Endodermal cell (in vitro differentiated cells): ENCODE measurements at regions not wholly inside any gene's neighbourhood (a gene's known extent, or its start where the extent isn't known, plus 50 kb on each side); places are given as distances from the start of the nearest gene placed in this dataset.

ENCODE experiments used
- DNase-seq: peaks from one replicate; pipeline ENCODE4 v3.0.0-alpha.2; 2017
- H3K27ac ChIP-seq: 2 replicates; pipeline ENCODE4 v1.5.1; 2013; ENCODE audit warnings: mild to moderate bottlenecking, low read depth, low read length, moderate library complexity
- H3K27me3 ChIP-seq: 2 replicates; pipeline ENCODE4 v1.6.1; 2013; ENCODE audit warnings: mild to moderate bottlenecking, low read length, moderate library complexity; ENCODE audit not compliant: insufficient read depth, control insufficient read depth, poor library complexity, severe bottlenecking
- H3K36me3 ChIP-seq: 2 replicates; pipeline ENCODE4 v1.7.0; 2013; ENCODE audit warnings: mild to moderate bottlenecking, low read length, moderate library complexity; ENCODE audit not compliant: control insufficient read depth, insufficient read depth
- H3K4me1 ChIP-seq: one replicate; pipeline ENCODE4 v1.7.0; 2013; ENCODE audit warnings: low read length; ENCODE audit not compliant: control insufficient read depth, insufficient read depth
- H3K4me3 ChIP-seq: 2 replicates; pipeline ENCODE4 v1.5.1; 2013; ENCODE audit warnings: mild to moderate bottlenecking, low read length, moderate library complexity
- H3K9ac ChIP-seq: 2 replicates; pipeline ENCODE4 v1.6.1; 2013; ENCODE audit warnings: mild to moderate bottlenecking, low read length, moderate library complexity; ENCODE audit not compliant: poor library complexity, severe bottlenecking; ENCODE audit errors: extremely low read depth
- H3K9me3 ChIP-seq: 2 replicates; pipeline ENCODE4 v1.6.1; 2013; ENCODE audit warnings: mild to moderate bottlenecking, low read length, moderate library complexity; ENCODE audit not compliant: control insufficient read depth
- H3K27ac Mint-ChIP-seq: 2 replicates; pipeline ENCODE4 v1.8.0; 2020; ENCODE audit warnings: mixed read lengths
- H3K27me3 Mint-ChIP-seq: 2 replicates; pipeline ENCODE4 v1.8.0; 2021; ENCODE audit warnings: mild to moderate bottlenecking, mixed read lengths; ENCODE audit not compliant: insufficient read depth
- H3K36me3 Mint-ChIP-seq: 2 replicates; pipeline ENCODE4 v1.8.0; 2020; ENCODE audit warnings: low read depth, mixed read lengths
- H3K4me1 Mint-ChIP-seq: 2 replicates; pipeline ENCODE4 v1.8.0; 2020; ENCODE audit warnings: mixed read lengths
- H3K4me3 Mint-ChIP-seq: 2 replicates; pipeline ENCODE4 v1.8.0; 2020; ENCODE audit warnings: mild to moderate bottlenecking, moderate library complexity, mixed read lengths
- H3K9me3 Mint-ChIP-seq: 2 replicates; pipeline ENCODE4 v1.8.0; 2020; ENCODE audit warnings: mild to moderate bottlenecking, mixed read lengths
- CTCF ChIP-seq: fragments of 200-600 bp; sonication (generic); conservative IDR thresholded peaks from 2 replicates; pipeline ENCODE4 v1.5.0; 2021; ENCODE audit warnings: antibody characterized with exemption, mild to moderate bottlenecking
- WGBS, 2 experiments: methylation state at CpG; one replicate each; pipeline versions ENCODE4 v1.1.5 to v1.1.7; 2013; ENCODE audit warnings: missing lambda C conversion rate in 2 of 2, mixed read lengths in 1 of 2; ENCODE audit not compliant: insufficient coverage in 1 of 2, insufficient read length in 1 of 2; 5-methylcytosine and 5-hydroxymethylcytosine counted together

GRCh38 chr7:25788371-25788770 lies 363.6 kb upstream of the NFE2L3 start:
- H3K27me3 ChIP-seq, result no peaks in the 10 kb centered on the region
- TF ChIP-seq CTCF, result no peak
- Mint-ChIP-seq H3K27me3 (peaks cover 1% of the 10 kb centered on the region), H3K36me3 (no peaks in the 10 kb centered on the region), H3K9me3 (no peaks in the 10 kb centered on the region), H3K4me3 (no peak overlapping the region), H3K4me1 (no peaks in the 10 kb centered on the region), H3K27ac (no peak overlapping the region)
- H3K4me3 ChIP-seq, result no peak overlapping the region
- H3K9me3 ChIP-seq, result no peaks in the 10 kb centered on the region
- H3K9ac ChIP-seq, result no peak overlapping the region
- H3K27ac ChIP-seq, result no peak overlapping the region
- no peaks in the 10 kb centered on the region for H3K4me1 ChIP-seq
- DNase-seq, result no peak
- H3K36me3 ChIP-seq, result no peaks in the 10 kb centered on the region

- no peak overlapping the region for H3K4me3 ChIP-seq
- Mint-ChIP-seq H3K4me3 (no peak overlapping the region), H3K27me3 (peaks cover 1% of the 10 kb centered on the region), H3K4me1 (no peaks in the 10 kb centered on the region), H3K9me3 (no peaks in the 10 kb centered on the region), H3K36me3 (no peaks in the 10 kb centered on the region), H3K27ac (no peak overlapping the region)
- H3K9ac ChIP-seq, result no peak overlapping the region
- H3K36me3 ChIP-seq, result no peaks in the 10 kb centered on the region
- TF ChIP-seq CTCF, result no peak
- H3K9me3 ChIP-seq, result no peaks in the 10 kb centered on the region
- WGBS, 2 experiments, result 90 to 100% methylated on average over 2 to 3 of the region's 3 CpGs
- no peak for DNase-seq
- no peaks in the 10 kb centered on the region for H3K27me3 ChIP-seq
- H3K4me1 ChIP-seq, result no peaks in the 10 kb centered on the region
- no peak overlapping the region for H3K27ac ChIP-seq
Observed at GRCh38 chr7:25788961-25789620, 362.9 kb upstream of the NFE2L3 start.

GRCh38 chr7:25789701-25790640 lies 362.0 kb upstream of the NFE2L3 start:
- Mint-ChIP-seq H3K27ac (no peak overlapping the region), H3K9me3 (no peaks in the 10 kb centered on the region), H3K36me3 (no peaks in the 10 kb centered on the region), H3K4me3 (no peak overlapping the region), H3K27me3 (peaks cover 1% of the 10 kb centered on the region), H3K4me1 (no peaks in the 10 kb centered on the region)
- Histone ChIP-seq H3K9ac (no peak overlapping the region), H3K4me3 (no peak overlapping the region), H3K27me3 (no peaks in the 10 kb centered on the region), H3K9me3 (no peaks in the 10 kb centered on the region), H3K36me3 (no peaks in the 10 kb centered on the region), H3K4me1 (no peaks in the 10 kb centered on the region), H3K27ac (no peak overlapping the region)
- WGBS, 2 experiments, result 90% methylated on average over 10 to 13 of the region's 13 CpGs
- DNase-seq, result no peak
- no peak for TF ChIP-seq CTCF
